Body of pancreas (tissue), 4 donors: ENCODE measurements at regions not wholly inside any gene's neighbourhood (a gene's known extent, or its start where the extent isn't known, plus 50 kb on each side); places are given as distances from the start of the nearest gene placed in this dataset.

Source experiments
- ATAC-seq: fragments of 150-250 bp; one replicate; pipeline ENCODE4 v1.9.1; 2016
- DNase-seq, 4 donors: peaks; one replicate each; pipeline ENCODE4 v3.0.0-alpha.2; 2019
- H3K27ac ChIP-seq, 4 donors: fragments of 200-600 bp; sonication (generic); 1 replicate in 3 of 4; 2 replicates in 1 of 4; pipeline versions ENCODE4 v1.5.1 to v1.6.1; 2016 to 2019; ENCODE audit warnings: mild to moderate bottlenecking in 1 of 4, mixed read lengths in 1 of 4, moderate library complexity in 1 of 4
- H3K27me3 ChIP-seq, 2 donors: fragments of 200-600 bp; sonication (generic); one replicate each; pipeline ENCODE4 v1.6.0; 2016; ENCODE audit warnings: mild to moderate bottlenecking in 1 of 2
- H3K36me3 ChIP-seq, 2 donors: fragments of 200-600 bp; sonication (generic); replicated peaks in 1 of 2; 2 replicates each; pipeline ENCODE4 v1.5.1; 2016; ENCODE audit warnings: low read depth in 2 of 2; ENCODE audit not compliant: insufficient read depth in 1 of 2
- H3K4me1 ChIP-seq: fragments of 200-600 bp; sonication (generic); one replicate; pipeline ENCODE4 v1.6.0; 2016
- H3K4me3 ChIP-seq, 2 donors: fragments of 200-600 bp; sonication (generic); 1 replicate in 1 of 2; 2 replicates in 1 of 2; pipeline ENCODE4 v1.5.1; 2016 to 2019
- H3K9me3 ChIP-seq, 3 donors: fragments of 200-600 bp; sonication (generic); 1 replicate in 2 of 3; 2 replicates in 1 of 3; pipeline ENCODE4 v1.5.1; 2016
- CTCF ChIP-seq, 7 experiments: fragments of 450-650 bp in 4 of 7; fragments of 200-600 bp in 3 of 7; sonication (generic) in 3 of 7; IDR thresholded peaks; one replicate each; pipeline ENCODE4 v1.5.1; 2016 to 2019; ENCODE audit warnings: antibody characterized with exemption in 7 of 7
- POLR2A ChIP-seq, 3 donors: fragments of 450-650 bp; IDR thresholded peaks; one replicate each; pipeline ENCODE4 v1.6.1; 2016; ENCODE audit warnings: antibody characterized with exemption in 3 of 3, mild to moderate bottlenecking in 2 of 3
- WGBS, 2 donors: methylation state at CpG; one replicate each; pipeline ENCODE4 v1.1.5; 2017; 5-methylcytosine and 5-hydroxymethylcytosine counted together
- intact Hi-C: fragments of 100-400 bp; cut with DNase I; formaldehyde crosslinking; loops from one replicate; pipeline ENCODE4 v1.15.1; 2023

GRCh38 chr10:1989090-1989489, 251.8 kb upstream of the ADARB2 start:
- Histone ChIP-seq H3K9me3 (no peaks in the 10 kb centered on the region), H3K27ac (no peak overlapping the region), H3K36me3 (no peaks in the 10 kb centered on the region), H3K4me3 (no peak overlapping the region), H3K27me3 (no peaks in the 10 kb centered on the region), H3K4me1 (no peaks in the 10 kb centered on the region)
- intact Hi-C loops: no loop called here
- 88 to 89% methylated on average over 5 of the region's 5 CpGs for WGBS, 2 donors
- ATAC-seq (no peak), DNase-seq (no peak)
- TF ChIP-seq POLR2A (IDR thresholded peaks at IDR 0.05) (no peak), CTCF (IDR thresholded peaks at IDR 0.05) (no peak)

GRCh38 chr10:1981976-1982375, 244.7 kb upstream of the ADARB2 start:
- Histone ChIP-seq H3K27ac (no peak overlapping the region), H3K4me3 (no peak overlapping the region), H3K4me1 (no peaks in the 10 kb centered on the region), H3K9me3 (no peaks in the 10 kb centered on the region), H3K27me3 (no peaks in the 10 kb centered on the region), H3K36me3 (no peaks in the 10 kb centered on the region)
- no peak for ATAC-seq
- intact Hi-C loops: no loop called here
- no peak for DNase-seq
- 47 to 55% methylated on average over 3 of the region's 3 CpGs for WGBS, 2 donors
- TF ChIP-seq CTCF (IDR thresholded peaks at IDR 0.05) (no peak), POLR2A (IDR thresholded peaks at IDR 0.05) (no peak)

- ATAC-seq (no peak), DNase-seq (no peak)
- H3K27ac ChIP-seq: no peak overlapping the region
- no peaks in the 10 kb centered on the region for H3K27me3 ChIP-seq
- WGBS, 2 donors: 37 to 50% methylated on average over 3 of the region's 3 CpGs
- intact Hi-C loops: no loop called here
- H3K4me3 ChIP-seq: no peak overlapping the region
- H3K4me1 ChIP-seq: no peaks in the 10 kb centered on the region
- H3K36me3 ChIP-seq: no peaks in the 10 kb centered on the region
- TF ChIP-seq CTCF (IDR thresholded peaks at IDR 0.05): no peak
- TF ChIP-seq POLR2A (IDR thresholded peaks at IDR 0.05): no peak
- no peaks in the 10 kb centered on the region for H3K9me3 ChIP-seq
These were observed 243.1 kb upstream of the ADARB2 start for GRCh38 chr10:1980459-1980858.

GRCh38 chr10:1978584-1978983, 241.3 kb upstream of the ADARB2 start:
- Histone ChIP-seq H3K36me3 (no peaks in the 10 kb centered on the region), H3K4me1 (no peaks in the 10 kb centered on the region), H3K27me3 (no peaks in the 10 kb centered on the region), H3K27ac (no peak overlapping the region), H3K9me3 (no peaks in the 10 kb centered on the region), H3K4me3 (no peak overlapping the region)
- TF ChIP-seq CTCF (IDR thresholded peaks at IDR 0.05): no peak
- no peak for TF ChIP-seq POLR2A (IDR thresholded peaks at IDR 0.05)
- DNase-seq (no peak), ATAC-seq (no peak)
- WGBS, 2 donors: 49 to 61% methylated on average over 3 of the region's 3 CpGs
- intact Hi-C loops: no loop called here

- intact Hi-C loops: no loop called here
- WGBS, 2 donors: 35 to 59% methylated on average over 1 of the region's 1 CpG
- H3K27me3 ChIP-seq: no peaks in the 10 kb centered on the region
- TF ChIP-seq CTCF (IDR thresholded peaks at IDR 0.05): no peak
- TF ChIP-seq POLR2A (IDR thresholded peaks at IDR 0.05): no peak
- no peaks in the 10 kb centered on the region for H3K36me3 ChIP-seq
- no peak for ATAC-seq
- H3K4me3 ChIP-seq: no peak overlapping the region
- H3K9me3 ChIP-seq: no peaks in the 10 kb centered on the region
- DNase-seq: no peak
- no peak overlapping the region for H3K27ac ChIP-seq
- no peaks in the 10 kb centered on the region for H3K4me1 ChIP-seq
These were observed 240.1 kb upstream of the ADARB2 start for GRCh38 chr10:1977461-1977860.
